Liver (tissue), 3 donors: ENCODE measurements at regions not wholly inside any gene's neighbourhood (a gene's known extent, or its start where the extent isn't known, plus 50 kb on each side); places are given as distances from the start of the nearest gene placed in this dataset.

Source experiments
- ATF3 ChIP-seq: IDR thresholded peaks from 2 replicates; pipeline ENCODE4 v1.6.1; 2016; ENCODE audit warnings: antibody characterized with exemption
- CTCF ChIP-seq: fragments of 150-350 bp; IDR thresholded peaks from 2 replicates; pipeline ENCODE4 v1.5.1; 2017; ENCODE audit warnings: improper control_type of control experiment, low read depth, low read length; ENCODE audit not compliant: missing input control
- EGR1 ChIP-seq, 2 donors: IDR thresholded peaks; 2 replicates each; pipeline ENCODE4 v1.6.1; 2016 to 2018; ENCODE audit warnings: antibody characterized with exemption in 2 of 2, low read depth in 2 of 2
- GABPA ChIP-seq, 2 donors: IDR thresholded peaks in 1 of 2; conservative IDR thresholded peaks in 1 of 2; 2 replicates each; pipeline ENCODE4 v1.6.1; 2016; ENCODE audit warnings: antibody characterized with exemption in 2 of 2, mild to moderate bottlenecking in 1 of 2, moderate library complexity in 1 of 2
- JUND ChIP-seq, 2 donors: IDR thresholded peaks; 2 replicates each; pipeline ENCODE4 v1.6.1; 2016; ENCODE audit warnings: antibody characterized with exemption in 2 of 2
- MAX ChIP-seq: IDR thresholded peaks from 2 replicates; pipeline ENCODE4 v1.6.1; 2016; ENCODE audit warnings: antibody characterized with exemption
- SP1 ChIP-seq: IDR thresholded peaks from 2 replicates; pipeline ENCODE4 v1.6.1; 2018; ENCODE audit warnings: antibody characterized with exemption, mild to moderate bottlenecking
- donor health status: healthy.
- donor health status: healthy.

GRCh38 chr16:65717846-65718245, 596.0 kb upstream of the CDH11 start:
- no peak for TF ChIP-seq JUND (IDR thresholded peaks at IDR 0.05)
- no peak for TF ChIP-seq CTCF
- no peak for TF ChIP-seq SP1
- no peak for TF ChIP-seq MAX
- no peak for TF ChIP-seq ATF3
- TF ChIP-seq GABPA (IDR thresholded peaks at IDR 0.05 in 1 of 2, conservative IDR thresholded peaks at IDR 0.05 in 1 of 2): no peak
- no peak for TF ChIP-seq EGR1 (IDR thresholded peaks at IDR 0.05; ENCODE audit: low read depth in 2 of 2)
